HG03025 (cell line): ENCODE measurements at regions not wholly inside any gene's neighbourhood (a gene's known extent, or its start where the extent isn't known, plus 50 kb on each side); places are given as distances from the start of the nearest gene placed in this dataset.
"Not testable (repeated sequence)": the region's sequence is repeated elsewhere in the genome, so short reads cannot be mapped to it uniquely, and the experiment has no call there.

Experiments
- ATAC-seq: cut with Tn5 transposase; IDR thresholded peaks from one replicate; pipeline ENCODE4 v1.9.1; 2021; ENCODE audit warnings: mild to moderate bottlenecking, moderate library complexity; ENCODE audit not compliant: unreplicated experiment, low FRiP score

- ATAC-seq = no peak
Observed at GRCh38 chr5:99765011-99765410, 770.2 kb upstream of the FAM174A start.

GRCh38 chr5:99763021-99763774, 772.0 kb upstream of the FAM174A start:
- no peak for ATAC-seq

- no peak for ATAC-seq
Observed at GRCh38 chr5:99747342-99747741, 787.8 kb upstream of the FAM174A start.

- ATAC-seq = not testable (repeated sequence)
Observed at GRCh38 chr5:99733146-99733545, 802.0 kb upstream of the FAM174A start.

GRCh38 chr5:99730653-99731052, 801.8 kb upstream of the CHD1 start:
- not testable (repeated sequence) for ATAC-seq

- no peak for ATAC-seq
Observed at GRCh38 chr5:99724732-99725290, 796.0 kb upstream of the CHD1 start.

- ATAC-seq = no peak
Observed at GRCh38 chr5:99721506-99721905, 792.7 kb upstream of the CHD1 start.

- ATAC-seq = no peak
Observed at GRCh38 chr5:99715921-99716320, 787.1 kb upstream of the CHD1 start.

GRCh38 chr5:99706160-99706559, 777.4 kb upstream of the CHD1 start:
- no peak for ATAC-seq

GRCh38 chr5:99702565-99702964, 773.8 kb upstream of the CHD1 start:
- ATAC-seq = no peak

GRCh38 chr5:99694884-99695283, 766.1 kb upstream of the CHD1 start:
- ATAC-seq = no peak

- ATAC-seq = no peak
Observed at GRCh38 chr5:99686538-99686937, 757.7 kb upstream of the CHD1 start.

- no peak for ATAC-seq
Observed at GRCh38 chr5:99675974-99676373, 747.2 kb upstream of the CHD1 start.

GRCh38 chr5:99674101-99674500, 745.3 kb upstream of the CHD1 start:
- ATAC-seq = no peak

GRCh38 chr5:99664972-99665371, 736.2 kb upstream of the CHD1 start:
- no peak for ATAC-seq

- no peak for ATAC-seq
Observed at GRCh38 chr5:99651298-99651697, 722.5 kb upstream of the CHD1 start.

GRCh38 chr5:99646011-99646647, 717.3 kb upstream of the CHD1 start:
- no peak for ATAC-seq

- no peak for ATAC-seq
Observed at GRCh38 chr5:99644822-99645221, 716.0 kb upstream of the CHD1 start.

- no peak for ATAC-seq
Observed at GRCh38 chr5:99640646-99641045, 711.8 kb upstream of the CHD1 start.

- ATAC-seq = no peak
Observed at GRCh38 chr5:99639905-99640304, 711.1 kb upstream of the CHD1 start.

GRCh38 chr5:99636663-99637062, 707.9 kb upstream of the CHD1 start:
- ATAC-seq = no peak
